Endodermal cell (in vitro differentiated cells): ENCODE measurements at regions not wholly inside any gene's neighbourhood (a gene's known extent, or its start where the extent isn't known, plus 50 kb on each side); places are given as distances from the start of the nearest gene placed in this dataset.

Source experiments
- DNase-seq: peaks from one replicate; pipeline ENCODE4 v3.0.0-alpha.2; 2017
- H3K27ac ChIP-seq: 2 replicates; pipeline ENCODE4 v1.5.1; 2013; ENCODE audit warnings: mild to moderate bottlenecking, low read depth, low read length, moderate library complexity
- H3K27me3 ChIP-seq: 2 replicates; pipeline ENCODE4 v1.6.1; 2013; ENCODE audit warnings: mild to moderate bottlenecking, low read length, moderate library complexity; ENCODE audit not compliant: insufficient read depth, control insufficient read depth, poor library complexity, severe bottlenecking
- H3K36me3 ChIP-seq: 2 replicates; pipeline ENCODE4 v1.7.0; 2013; ENCODE audit warnings: mild to moderate bottlenecking, low read length, moderate library complexity; ENCODE audit not compliant: control insufficient read depth, insufficient read depth
- H3K4me1 ChIP-seq: one replicate; pipeline ENCODE4 v1.7.0; 2013; ENCODE audit warnings: low read length; ENCODE audit not compliant: control insufficient read depth, insufficient read depth
- H3K4me3 ChIP-seq: 2 replicates; pipeline ENCODE4 v1.5.1; 2013; ENCODE audit warnings: mild to moderate bottlenecking, low read length, moderate library complexity
- H3K9ac ChIP-seq: 2 replicates; pipeline ENCODE4 v1.6.1; 2013; ENCODE audit warnings: mild to moderate bottlenecking, low read length, moderate library complexity; ENCODE audit not compliant: poor library complexity, severe bottlenecking; ENCODE audit errors: extremely low read depth
- H3K9me3 ChIP-seq: 2 replicates; pipeline ENCODE4 v1.6.1; 2013; ENCODE audit warnings: mild to moderate bottlenecking, low read length, moderate library complexity; ENCODE audit not compliant: control insufficient read depth
- H3K27ac Mint-ChIP-seq: 2 replicates; pipeline ENCODE4 v1.8.0; 2020; ENCODE audit warnings: mixed read lengths
- H3K27me3 Mint-ChIP-seq: 2 replicates; pipeline ENCODE4 v1.8.0; 2021; ENCODE audit warnings: mild to moderate bottlenecking, mixed read lengths; ENCODE audit not compliant: insufficient read depth
- H3K36me3 Mint-ChIP-seq: 2 replicates; pipeline ENCODE4 v1.8.0; 2020; ENCODE audit warnings: low read depth, mixed read lengths
- H3K4me1 Mint-ChIP-seq: 2 replicates; pipeline ENCODE4 v1.8.0; 2020; ENCODE audit warnings: mixed read lengths
- H3K4me3 Mint-ChIP-seq: 2 replicates; pipeline ENCODE4 v1.8.0; 2020; ENCODE audit warnings: mild to moderate bottlenecking, moderate library complexity, mixed read lengths
- H3K9me3 Mint-ChIP-seq: 2 replicates; pipeline ENCODE4 v1.8.0; 2020; ENCODE audit warnings: mild to moderate bottlenecking, mixed read lengths
- WGBS, 2 experiments: methylation state at CpG; one replicate each; pipeline versions ENCODE4 v1.1.5 to v1.1.7; 2013; ENCODE audit warnings: missing lambda C conversion rate in 2 of 2, mixed read lengths in 1 of 2; ENCODE audit not compliant: insufficient coverage in 1 of 2, insufficient read length in 1 of 2; 5-methylcytosine and 5-hydroxymethylcytosine counted together
- TF ChIP-seq, protein P1 (sequence below): fragments of 200-600 bp; sonication (generic); conservative IDR thresholded peaks from 2 replicates; pipeline ENCODE4 v1.5.0; 2021; ENCODE audit warnings: antibody characterized with exemption, mild to moderate bottlenecking

DNA sequence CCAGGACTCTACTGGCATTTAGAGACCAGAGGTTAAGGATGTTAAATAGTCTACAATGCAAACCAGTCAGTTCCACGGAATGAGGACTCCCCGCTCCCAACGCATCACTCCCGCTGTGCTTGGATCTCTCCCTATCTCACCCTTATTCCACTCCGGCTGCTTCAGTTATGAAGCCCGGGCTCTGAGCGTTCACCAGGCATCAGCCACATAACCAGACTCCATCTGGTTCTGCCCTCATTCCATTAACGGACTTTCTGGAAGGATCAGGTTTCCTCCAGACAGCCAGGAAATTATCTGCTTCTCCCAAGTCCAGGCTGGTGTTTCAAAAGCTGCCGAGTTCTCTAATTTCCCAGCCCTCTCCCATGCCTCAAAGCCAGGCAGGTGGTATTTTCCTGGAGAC is 499.3 kb downstream of the GLRX3 start:
- no peak overlapping the region for H3K4me3 Mint-ChIP-seq
- WGBS, 2 experiments, result 75 to 83% methylated on average over 8 to 9 of the region's 9 CpGs
- H3K9me3 Mint-ChIP-seq, result no peaks in the 10 kb centered on the region
- Histone ChIP-seq H3K4me3 (no peak overlapping the region), H3K9ac (no peak overlapping the region), H3K4me1 (peaks cover 12% of the 10 kb centered on the region), H3K27ac (no peak overlapping the region), H3K27me3 (no peaks in the 10 kb centered on the region), H3K36me3 (no peaks in the 10 kb centered on the region), H3K9me3 (no peaks in the 10 kb centered on the region)
- no peaks in the 10 kb centered on the region for H3K36me3 Mint-ChIP-seq
- H3K27me3 Mint-ChIP-seq, result peaks cover 25% of the 10 kb centered on the region
- TF ChIP-seq, protein P1, sequence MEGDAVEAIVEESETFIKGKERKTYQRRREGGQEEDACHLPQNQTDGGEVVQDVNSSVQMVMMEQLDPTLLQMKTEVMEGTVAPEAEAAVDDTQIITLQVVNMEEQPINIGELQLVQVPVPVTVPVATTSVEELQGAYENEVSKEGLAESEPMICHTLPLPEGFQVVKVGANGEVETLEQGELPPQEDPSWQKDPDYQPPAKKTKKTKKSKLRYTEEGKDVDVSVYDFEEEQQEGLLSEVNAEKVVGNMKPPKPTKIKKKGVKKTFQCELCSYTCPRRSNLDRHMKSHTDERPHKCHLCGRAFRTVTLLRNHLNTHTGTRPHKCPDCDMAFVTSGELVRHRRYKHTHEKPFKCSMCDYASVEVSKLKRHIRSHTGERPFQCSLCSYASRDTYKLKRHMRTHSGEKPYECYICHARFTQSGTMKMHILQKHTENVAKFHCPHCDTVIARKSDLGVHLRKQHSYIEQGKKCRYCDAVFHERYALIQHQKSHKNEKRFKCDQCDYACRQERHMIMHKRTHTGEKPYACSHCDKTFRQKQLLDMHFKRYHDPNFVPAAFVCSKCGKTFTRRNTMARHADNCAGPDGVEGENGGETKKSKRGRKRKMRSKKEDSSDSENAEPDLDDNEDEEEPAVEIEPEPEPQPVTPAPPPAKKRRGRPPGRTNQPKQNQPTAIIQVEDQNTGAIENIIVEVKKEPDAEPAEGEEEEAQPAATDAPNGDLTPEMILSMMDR, result no peak
- no peak overlapping the region for H3K27ac Mint-ChIP-seq
- peaks cover 30% of the 10 kb centered on the region for H3K4me1 Mint-ChIP-seq
- DNase-seq, result no peak

DNA sequence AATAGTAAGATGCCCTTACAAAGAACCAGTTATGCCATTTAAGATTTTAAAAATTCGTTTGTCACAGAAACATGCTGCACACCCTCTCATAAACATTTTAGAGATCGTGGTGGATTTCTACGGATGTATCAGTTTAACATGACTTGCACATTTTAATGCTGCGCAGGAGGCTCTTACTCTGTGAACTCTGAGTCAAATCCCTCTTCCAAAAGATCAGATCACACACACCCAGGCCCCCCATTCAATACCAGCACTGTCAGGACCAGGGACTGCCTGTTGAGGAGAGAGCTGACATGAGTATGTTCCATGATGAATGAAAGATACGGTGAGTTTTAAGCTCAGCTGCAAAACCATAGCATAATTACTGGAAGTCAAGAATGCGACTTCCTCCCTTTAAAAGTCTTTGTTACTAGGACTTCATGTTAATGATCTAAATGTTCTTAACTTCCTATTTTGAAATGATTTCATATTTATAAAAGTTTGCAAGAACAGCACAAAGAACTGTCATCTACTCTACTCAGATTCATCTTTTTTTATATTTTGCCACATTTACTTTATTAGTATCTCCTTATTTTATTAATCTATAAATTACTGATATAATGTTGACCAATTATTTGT is 500.2 kb downstream of the GLRX3 start:
- H3K27ac Mint-ChIP-seq, result no peak overlapping the region
- H3K9me3 Mint-ChIP-seq, result peaks cover under 1% of the 10 kb centered on the region
- no peaks in the 10 kb centered on the region for H3K36me3 ChIP-seq
- peaks cover 12% of the 10 kb centered on the region for H3K4me1 ChIP-seq
- no peak overlapping the region for H3K4me3 ChIP-seq
- H3K4me3 Mint-ChIP-seq, result no peak overlapping the region
- peaks cover 3% of the 10 kb centered on the region for H3K9me3 ChIP-seq
- WGBS, 2 experiments, result 88 to 91% methylated on average over 5 to 6 of the region's 6 CpGs
- H3K9ac ChIP-seq, result no peak overlapping the region
- peaks cover 25% of the 10 kb centered on the region for H3K27me3 Mint-ChIP-seq
- H3K27me3 ChIP-seq, result no peaks in the 10 kb centered on the region
- DNase-seq, result peak; percentile 23
- H3K36me3 Mint-ChIP-seq, result no peaks in the 10 kb centered on the region
- TF ChIP-seq, protein P1, result no peak
- no peak overlapping the region for H3K27ac ChIP-seq
- H3K4me1 Mint-ChIP-seq, result peaks cover 30% of the 10 kb centered on the region

DNA sequence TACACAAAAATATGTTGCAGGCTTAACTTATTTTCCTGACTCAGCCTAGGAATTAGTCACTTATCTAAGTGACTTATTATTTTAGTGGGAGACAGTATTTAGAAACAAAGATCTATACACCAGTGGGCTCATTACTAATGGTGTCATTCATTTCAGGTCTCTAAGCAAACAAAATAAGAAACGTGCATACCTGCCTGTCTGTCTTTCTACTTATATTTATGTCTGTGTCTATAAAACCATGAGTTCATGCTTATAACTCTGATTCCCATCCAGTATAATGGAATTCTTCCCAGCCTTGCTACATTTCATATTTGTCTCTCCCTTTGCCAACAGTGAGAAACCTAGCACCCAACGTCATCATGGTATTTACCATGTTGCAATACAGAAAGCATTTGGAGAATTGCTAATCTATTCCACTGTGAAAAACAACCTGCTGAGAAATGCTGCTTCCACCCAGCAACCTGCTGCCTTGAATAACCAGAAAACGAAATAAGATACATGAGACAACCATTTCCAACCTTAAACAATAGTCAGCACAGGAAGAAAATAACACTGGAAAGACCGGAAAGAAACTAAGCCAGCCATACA is 501.0 kb downstream of the GLRX3 start:
- Histone ChIP-seq H3K27me3 (no peaks in the 10 kb centered on the region), H3K36me3 (no peaks in the 10 kb centered on the region), H3K27ac (no peak overlapping the region), H3K4me1 (peaks cover 12% of the 10 kb centered on the region), H3K9me3 (peaks cover 3% of the 10 kb centered on the region), H3K4me3 (peak overlapping the region; percentile 25), H3K9ac (no peak overlapping the region)
- peaks cover 30% of the 10 kb centered on the region for H3K4me1 Mint-ChIP-seq
- H3K27ac Mint-ChIP-seq, result no peak overlapping the region
- H3K36me3 Mint-ChIP-seq, result no peaks in the 10 kb centered on the region
- H3K9me3 Mint-ChIP-seq, result peaks cover 1% of the 10 kb centered on the region
- DNase-seq, result no peak
- WGBS, 2 experiments, result 58 to 64% methylated on average over 2 to 4 of the region's 4 CpGs
- H3K27me3 Mint-ChIP-seq, result peaks cover 25% of the 10 kb centered on the region
- TF ChIP-seq, protein P1, result no peak
- no peak overlapping the region for H3K4me3 Mint-ChIP-seq
